ENCODE measurements at regions not wholly inside any gene's neighbourhood (a gene's known extent, or its start where the extent isn't known, plus 50 kb on each side); places are given as distances from the start of the nearest gene placed in this dataset.

- no peak for TF ChIP-seq EZH2 (IDR thresholded peaks at IDR 0.05; ENCODE audit: low read depth, unreplicated experiment)
- TF ChIP-seq ZNF114 (CRISPR knock-in tag; IDR thresholded peaks at IDR 0.05): no peak
- TF ChIP-seq CTCF (conservative IDR thresholded peaks at IDR 0.05; ENCODE audit: low read depth in 2 of 2): no peak
- TF ChIP-seq CREB1 (CRISPR knock-in tag; IDR thresholded peaks at IDR 0.05; ENCODE audit: low read depth): no peak
- no peak for TF ChIP-seq EZH2phosphoT487 (IDR thresholded peaks at IDR 0.05; ENCODE audit: unreplicated experiment)
- TF ChIP-seq POLR2AphosphoS5 (IDR thresholded peaks at IDR 0.05; ENCODE audit: low read depth): no peak
Measured at GRCh38 chr14:106327234-106327633, 800.9 kb downstream of the TMEM121 start.
